GM11168 (cell line): ENCODE measurements at regions not wholly inside any gene's neighbourhood (a gene's known extent, or its start where the extent isn't known, plus 50 kb on each side); places are given as distances from the start of the nearest gene placed in this dataset.

Source experiments
- in situ Hi-C: fragments of 300-500 bp; cut with MboI; formaldehyde crosslinking; loops from one replicate; pipeline ENCODE4 v1.12.0; 2022; ENCODE audit warnings: low sequenced_read_pairs; ENCODE audit not compliant: unreplicated experiment

DNA sequence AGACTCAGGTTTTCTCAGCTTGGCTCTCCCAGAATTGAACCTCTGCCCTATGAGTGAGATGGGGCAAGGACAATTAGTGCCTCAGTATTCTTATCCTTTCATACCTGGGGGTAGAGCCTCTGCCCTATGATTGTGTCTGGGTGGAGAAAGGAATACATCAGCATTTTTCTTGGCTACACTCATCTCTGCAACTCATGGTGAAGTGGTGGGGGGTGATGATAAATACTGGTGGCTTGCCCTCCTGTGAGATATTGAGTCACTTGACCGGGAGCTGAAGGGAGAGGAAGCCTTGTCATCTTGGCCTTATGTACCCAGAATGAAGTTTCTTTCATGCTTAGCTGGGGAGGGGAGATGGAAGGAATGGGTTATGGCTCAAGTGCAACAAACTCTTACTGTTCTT, 71.3 kb upstream of the ENOX2 start:
- in situ Hi-C loops: no loop called here

DNA sequence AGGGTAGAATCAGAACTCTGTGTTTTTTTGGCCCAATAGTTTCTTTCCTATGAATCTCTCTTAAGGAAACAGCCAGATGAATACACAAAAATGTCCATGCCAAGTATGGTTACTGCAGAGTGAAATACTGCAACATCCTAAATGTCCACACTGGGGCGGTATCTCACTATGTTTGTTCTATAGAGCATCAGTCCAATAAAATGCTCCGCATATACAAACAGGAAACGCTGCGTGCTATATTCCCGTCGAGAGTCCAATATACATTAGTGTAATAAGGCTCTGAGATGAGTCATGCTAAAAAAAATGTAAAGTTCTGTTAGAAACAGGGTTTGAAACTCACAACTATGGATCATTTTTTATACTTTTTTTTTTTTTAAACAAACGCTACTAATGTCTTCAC, 72.9 kb upstream of the ENOX2 start:
- in situ Hi-C loops: loop anchor here (25.0 kb wide), 1 partner anchor 661 kb away; no protein-coding TSS in a partner anchor

DNA sequence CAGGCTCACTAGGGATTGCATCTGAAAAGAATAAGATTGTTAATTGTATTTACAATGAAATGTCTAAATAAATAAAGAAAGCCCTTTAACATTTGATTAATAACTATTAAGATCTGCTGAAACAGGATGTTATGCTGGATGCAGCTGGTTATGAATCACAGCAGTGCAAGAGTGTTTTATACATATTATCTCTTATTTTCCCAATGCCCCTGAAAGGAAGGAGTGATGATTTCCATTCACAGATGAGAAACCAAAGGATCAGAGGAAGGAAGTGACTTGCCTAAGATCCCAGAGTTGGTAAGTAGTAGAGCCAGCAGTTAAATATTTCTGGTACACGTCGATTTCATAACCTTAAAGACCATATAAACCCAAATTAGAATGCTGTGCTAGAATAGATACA, 76.3 kb upstream of the ARHGAP36 start:
- in situ Hi-C loops: loop anchor here (25.0 kb wide), 1 partner anchor 655 kb away; no protein-coding TSS in a partner anchor

DNA sequence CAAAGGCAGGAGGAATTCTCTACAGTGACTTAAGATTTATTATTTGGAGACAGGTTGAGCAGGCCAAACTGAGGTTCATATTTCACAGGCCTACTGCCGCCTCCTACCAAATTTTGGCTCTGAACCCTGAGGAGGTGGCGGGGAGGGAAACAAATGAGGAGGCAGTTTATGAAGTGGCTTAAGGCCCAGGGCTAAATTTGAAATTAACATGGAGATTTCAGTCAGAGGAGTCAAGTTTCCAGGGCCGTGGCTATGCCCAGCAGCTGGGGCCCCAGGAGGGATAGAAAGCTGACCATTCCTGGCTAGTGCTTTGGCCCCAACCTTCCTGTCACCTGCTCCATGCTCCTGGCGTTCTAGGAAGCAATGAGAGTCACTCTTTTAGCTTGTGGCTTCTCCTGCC, 73.4 kb upstream of the ARHGAP36 start:
- in situ Hi-C loops: loop anchor here (25.0 kb wide), 1 partner anchor 653 kb away; no protein-coding TSS in a partner anchor

DNA sequence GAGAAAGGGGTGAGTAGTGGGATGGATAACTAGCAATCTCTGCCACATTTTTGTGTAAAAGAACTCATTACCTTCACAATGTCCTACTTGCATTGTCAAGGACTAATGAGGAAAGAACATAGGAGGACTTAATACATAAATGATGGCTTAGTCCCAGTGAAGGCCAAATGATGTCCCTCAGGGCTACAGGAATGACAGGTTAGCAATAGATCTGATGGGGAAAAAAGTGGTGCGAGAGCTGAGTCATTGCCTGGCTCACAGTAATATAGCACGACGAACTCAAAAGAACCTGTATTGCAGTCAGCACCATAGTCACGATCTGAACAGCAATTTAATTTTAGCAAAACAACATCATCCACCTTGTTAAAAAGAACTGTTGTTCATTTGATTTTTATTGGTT, 70.9 kb upstream of the ARHGAP36 start:
- in situ Hi-C loops: loop anchor here (25.0 kb wide), 1 partner anchor 650 kb away; no protein-coding TSS in a partner anchor

DNA sequence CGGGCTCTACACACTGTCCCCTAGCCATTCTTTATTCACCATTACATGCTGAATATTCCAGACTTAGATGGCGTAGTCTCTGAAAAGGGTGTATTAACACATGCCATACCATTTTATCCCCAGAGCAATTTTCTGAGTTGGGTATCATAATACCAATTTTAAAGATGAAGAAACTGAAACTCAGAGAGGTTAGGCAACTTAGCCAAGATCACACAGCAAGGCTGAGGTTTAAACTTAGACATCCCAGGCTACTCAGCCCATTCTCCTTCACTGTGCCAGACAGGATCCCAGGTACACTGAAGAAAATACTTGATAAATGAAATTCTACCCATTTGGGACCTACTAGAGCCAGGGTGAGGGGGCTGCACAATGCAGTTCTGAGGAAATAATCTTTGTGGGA, 67.4 kb upstream of the ARHGAP36 start:
- in situ Hi-C loops: loop anchor here (25.0 kb wide), 1 partner anchor 647 kb away; no protein-coding TSS in a partner anchor

DNA sequence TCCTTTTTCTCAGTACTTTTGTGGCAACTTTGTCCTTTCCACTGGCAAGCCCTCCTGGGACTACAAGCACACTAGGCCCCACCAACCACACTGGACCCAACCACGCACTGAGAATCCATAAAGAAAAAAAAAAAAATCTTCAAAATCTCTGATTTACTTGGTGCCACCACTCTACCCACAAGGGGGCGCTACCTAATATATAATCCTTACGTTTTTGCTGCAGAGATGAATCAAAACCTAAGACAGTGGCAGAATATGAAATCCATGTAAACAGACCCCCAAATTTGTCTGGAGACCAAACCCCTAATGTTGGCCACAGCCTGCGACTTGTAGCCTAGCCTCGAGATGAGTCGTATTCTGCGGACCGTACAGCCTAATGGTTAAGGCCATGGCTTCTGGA, 63.5 kb upstream of the ARHGAP36 start:
- in situ Hi-C loops: loop anchor here (25.0 kb wide), 1 partner anchor 643 kb away; no protein-coding TSS in a partner anchor

DNA sequence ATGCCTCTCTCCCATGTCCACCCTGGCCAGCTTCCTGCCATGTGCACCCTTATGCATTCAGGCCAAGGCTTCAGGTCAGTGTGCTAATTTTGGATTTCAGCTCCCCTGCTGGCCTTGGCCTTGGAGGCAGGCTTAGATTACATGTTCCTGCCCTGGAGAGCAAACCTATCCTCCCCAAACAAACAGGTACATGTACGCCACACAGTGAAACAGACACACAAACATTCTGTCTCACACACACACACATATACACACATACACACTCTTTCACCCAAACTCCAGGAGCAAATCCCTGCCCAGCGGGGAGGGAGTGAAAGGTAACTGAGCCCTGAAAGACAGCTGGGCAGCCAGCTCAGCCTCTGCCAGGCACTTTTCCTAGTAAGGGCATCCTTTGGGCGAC, 62.7 kb upstream of the ARHGAP36 start:
- in situ Hi-C loops: loop anchor here (25.0 kb wide), 1 partner anchor 642 kb away; no protein-coding TSS in a partner anchor

DNA sequence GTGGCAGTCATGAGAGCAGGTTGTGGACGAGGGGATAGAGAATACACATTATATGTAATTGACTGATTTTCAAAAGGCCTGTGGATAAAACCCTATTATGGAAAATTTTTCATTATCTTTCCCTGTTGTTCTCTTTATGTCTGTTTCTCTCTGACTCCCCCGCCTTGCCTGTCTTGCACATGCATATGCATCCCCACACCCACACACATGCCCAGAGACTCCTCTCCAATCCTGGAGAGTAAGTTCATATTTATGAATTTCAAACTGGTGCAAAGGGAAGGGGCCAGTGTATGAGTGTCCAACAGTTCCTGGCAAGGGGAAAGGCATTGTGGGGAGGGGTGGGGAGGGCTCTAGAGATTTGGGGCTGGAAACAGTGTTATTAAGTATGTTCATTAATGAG, 60.8 kb upstream of the ARHGAP36 start:
- in situ Hi-C loops: loop anchor here (25.0 kb wide), 1 partner anchor 640 kb away; no protein-coding TSS in a partner anchor

DNA sequence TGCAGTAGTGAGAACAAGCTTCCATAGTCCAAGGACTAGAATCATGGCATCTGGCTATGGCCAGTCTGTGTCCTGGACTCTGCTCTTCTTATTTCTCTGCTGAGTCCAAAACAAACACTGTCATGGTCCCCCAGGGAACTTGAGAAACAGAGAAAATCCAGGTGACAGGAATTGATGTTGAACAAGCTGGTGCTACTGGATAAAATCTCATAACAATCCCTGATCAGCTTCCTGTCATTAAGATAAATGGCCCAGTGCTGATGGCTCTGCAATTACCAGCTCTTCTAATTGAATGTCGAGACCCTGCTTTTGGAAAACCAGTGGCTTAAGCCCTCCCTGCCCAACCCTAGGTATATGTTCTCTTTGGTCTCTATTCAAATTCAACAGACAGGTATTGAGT, 58.8 kb upstream of the ARHGAP36 start:
- in situ Hi-C loops: loop anchor here (25.0 kb wide), 1 partner anchor 638 kb away; no protein-coding TSS in a partner anchor
